WTC11 (cell line): ENCODE measurements at regions not wholly inside any gene's neighbourhood (a gene's known extent, or its start where the extent isn't known, plus 50 kb on each side); places are given as distances from the start of the nearest gene placed in this dataset.

ENCODE experiments used
- ATAC-seq: fragments of 200-7000 bp; cut with Tn5 transposase; 2 replicates; pipeline ENCODE4 v1.10.0; 2021; ENCODE audit warnings: mild to moderate bottlenecking, moderate library complexity
- CTCF ChIA-PET: fragments of 300-600 bp; sonication (Branson Sonifier 250); formaldehyde crosslinking; loops from one replicate; lab custom pipeline; 2021; ENCODE audit warnings: antibody characterized with exemption; lab: Charles Lee
- POLR2A ChIA-PET: fragments of 350-600 bp; sonication (Branson Sonifier 250); formaldehyde crosslinking; loops from one replicate; lab custom pipeline; 2021; ENCODE audit warnings: antibody characterized with exemption; lab: Charles Lee
- DNase-seq: peaks from one replicate; pipeline ENCODE4 v3.0.0; 2021; ENCODE audit warnings: low spot score
- H3K27ac Mint-ChIP-seq: 2 replicates; pipeline ENCODE4 v1.8.0; 2021; ENCODE audit warnings: mixed read lengths
- H3K27me3 Mint-ChIP-seq: 2 replicates; pipeline ENCODE4 v1.8.0; 2021; ENCODE audit warnings: low read depth, mild to moderate bottlenecking, moderate library complexity, mixed read lengths
- H3K36me3 Mint-ChIP-seq: 2 replicates; pipeline ENCODE4 v1.8.0; 2021; ENCODE audit warnings: mixed read lengths
- H3K4me1 Mint-ChIP-seq: 2 replicates; pipeline ENCODE4 v1.8.0; 2022; ENCODE audit warnings: mixed read lengths
- H3K4me3 Mint-ChIP-seq: 2 replicates; pipeline ENCODE4 v1.8.0; 2021; ENCODE audit warnings: mild to moderate bottlenecking, moderate library complexity, mixed read lengths
- H3K9me3 Mint-ChIP-seq: 2 replicates; pipeline ENCODE4 v1.8.0; 2021; ENCODE audit warnings: mixed read lengths
- ATF1 ChIP-seq: sonication (generic); formaldehyde crosslinking; IDR thresholded peaks from 2 replicates; pipeline ENCODE4 v1.8.1; 2023; ENCODE audit warnings: mild to moderate bottlenecking, moderate library complexity, missing genetic modification reagents
- CREM ChIP-seq: sonication (generic); formaldehyde crosslinking; IDR thresholded peaks from 2 replicates; pipeline ENCODE4 v1.8.1; 2022; ENCODE audit warnings: mild to moderate bottlenecking, missing genetic modification reagents, moderate library complexity
- FOXJ3 ChIP-seq: sonication (generic); formaldehyde crosslinking; IDR thresholded peaks from 2 replicates; pipeline ENCODE4 v1.9.0; 2021; ENCODE audit warnings: missing genetic modification reagents, mild to moderate bottlenecking, borderline replicate concordance
- HMGA2 ChIP-seq: fragments of 250-450 bp; sonication (Bioruptor Pico); IDR thresholded peaks from 2 replicates; pipeline ENCODE4 v1.4.0; 2021; ENCODE audit warnings: mild to moderate bottlenecking, moderate library complexity
- KAT7 ChIP-seq: sonication (generic); formaldehyde crosslinking; IDR thresholded peaks from 2 replicates; pipeline ENCODE4 v1.8.1; 2023; ENCODE audit warnings: missing genetic modification reagents, mild to moderate bottlenecking, borderline replicate concordance
- PRRX2 ChIP-seq: fragments of 250-450 bp; sonication (Bioruptor Pico); IDR thresholded peaks from 2 replicates; pipeline ENCODE4 v1.8.0; 2021; ENCODE audit warnings: mild to moderate bottlenecking
- SMAD4 ChIP-seq: sonication (generic); formaldehyde crosslinking; IDR thresholded peaks from 2 replicates; pipeline ENCODE4 v1.8.0; 2022; ENCODE audit warnings: mild to moderate bottlenecking, missing genetic modification reagents
- ZNF396 ChIP-seq: fragments of 250-450 bp; sonication (Bioruptor Pico); IDR thresholded peaks from 2 replicates; pipeline ENCODE4 v1.8.0; 2021; ENCODE audit warnings: mild to moderate bottlenecking, moderate library complexity, borderline replicate concordance
- TF ChIP-seq, protein P1 (sequence below): sonication (generic); formaldehyde crosslinking; IDR thresholded peaks from 2 replicates; pipeline ENCODE4 v1.8.0; 2022; ENCODE audit warnings: mild to moderate bottlenecking, missing genetic modification reagents
- TF ChIP-seq, protein P2 (sequence below): sonication (generic); formaldehyde crosslinking; IDR thresholded peaks from 2 replicates; pipeline ENCODE4 v1.8.1; 2022; ENCODE audit warnings: mild to moderate bottlenecking, moderate library complexity, missing genetic modification reagents
- TF ChIP-seq, protein P3 (sequence below): sonication (generic); formaldehyde crosslinking; IDR thresholded peaks from 2 replicates; pipeline ENCODE4 v1.8.1; 2023; ENCODE audit warnings: mild to moderate bottlenecking, missing genetic modification reagents, moderate library complexity
- TF ChIP-seq, protein P4 (sequence below): fragments of 250-450 bp; sonication (Bioruptor Pico); IDR thresholded peaks from 2 replicates; pipeline ENCODE4 v1.9.0; 2021; ENCODE audit warnings: mild to moderate bottlenecking, borderline replicate concordance
- TF ChIP-seq, protein P5 (sequence below): sonication (generic); formaldehyde crosslinking; IDR thresholded peaks from 2 replicates; pipeline ENCODE4 v1.8.1; 2022; ENCODE audit warnings: low read depth, mild to moderate bottlenecking, moderate library complexity, missing genetic modification reagents, borderline replicate concordance
- TF ChIP-seq, protein P6 (sequence below): sonication (generic); formaldehyde crosslinking; IDR thresholded peaks from 2 replicates; pipeline ENCODE4 v1.8.0; 2023; ENCODE audit warnings: mild to moderate bottlenecking, missing genetic modification reagents
- TF ChIP-seq, protein P7 (sequence below): sonication (generic); formaldehyde crosslinking; IDR thresholded peaks from 2 replicates; pipeline ENCODE4 v1.8.1; 2022; ENCODE audit warnings: missing genetic modification reagents, borderline replicate concordance

DNA sequence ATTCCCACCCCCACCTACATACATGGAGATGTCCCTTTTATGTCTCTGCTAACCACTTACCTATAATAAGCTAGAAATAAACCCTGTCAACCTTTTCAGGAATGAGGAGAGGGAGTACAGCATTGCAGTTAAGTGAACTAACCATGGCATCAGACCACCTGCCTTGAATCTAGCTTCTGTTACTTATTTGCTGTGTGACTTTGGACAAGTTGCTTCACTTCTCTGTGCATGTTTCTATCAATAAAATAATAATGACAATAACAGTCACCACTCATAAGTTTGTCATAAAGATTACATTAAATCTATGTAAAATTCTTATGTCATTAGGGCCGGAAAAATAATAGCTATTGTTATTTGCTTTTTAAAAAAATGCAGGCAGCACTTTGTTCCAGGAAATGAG, 881.1 kb upstream of the AUTS2 start:
- ATAC-seq (no peak), DNase-seq (no peak)
- Mint-ChIP-seq H3K9me3 (no peaks in the 10 kb centered on the region), H3K4me3 (no peak overlapping the region), H3K27me3 (no peaks in the 10 kb centered on the region), H3K27ac (no peak overlapping the region), H3K36me3 (no peaks in the 10 kb centered on the region), H3K4me1 (0 out of 2 replicates have a peak, but pooled peaks cover 2% of the 10 kb centered on the region)
- POLR2A ChIA-PET = interaction anchor here (0.6 kb wide), 1 partner anchor 18 kb away, joined by 4 read pairs; no protein-coding TSS in a partner anchor
- no peak for TF ChIP-seq HMGA2 (CRISPR knock-in tag)
- CTCF ChIA-PET = no interaction called here

DNA sequence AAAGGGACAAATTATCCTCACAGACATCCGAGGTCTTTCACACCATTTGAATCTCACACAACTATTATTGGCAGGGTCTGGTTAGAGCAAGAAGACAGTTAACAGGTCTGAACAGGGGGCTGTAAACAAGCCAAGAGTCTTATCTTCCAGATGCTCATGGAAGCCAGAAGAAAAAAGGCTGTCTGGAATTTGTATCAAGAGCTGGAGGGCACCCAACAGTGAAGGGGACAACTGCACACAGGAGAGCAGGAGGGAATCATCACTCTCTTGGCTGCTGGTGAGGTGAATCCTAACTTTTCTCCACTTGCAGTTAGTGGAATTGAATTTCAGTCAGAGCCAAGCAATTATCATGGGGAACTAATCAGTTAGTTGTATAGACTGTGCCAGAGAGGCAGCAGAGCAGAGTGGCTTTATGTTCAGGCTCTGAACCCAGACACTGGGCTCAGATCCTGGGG, 880.2 kb upstream of the AUTS2 start:
- Mint-ChIP-seq H3K27ac (no peak overlapping the region), H3K4me3 (no peak overlapping the region), H3K27me3 (no peaks in the 10 kb centered on the region)
- ATAC-seq = no peak
- TF ChIP-seq SMAD4 (CRISPR knock-in tag) (no peak), FOXJ3 (no peak)
- TF ChIP-seq, protein P1, sequence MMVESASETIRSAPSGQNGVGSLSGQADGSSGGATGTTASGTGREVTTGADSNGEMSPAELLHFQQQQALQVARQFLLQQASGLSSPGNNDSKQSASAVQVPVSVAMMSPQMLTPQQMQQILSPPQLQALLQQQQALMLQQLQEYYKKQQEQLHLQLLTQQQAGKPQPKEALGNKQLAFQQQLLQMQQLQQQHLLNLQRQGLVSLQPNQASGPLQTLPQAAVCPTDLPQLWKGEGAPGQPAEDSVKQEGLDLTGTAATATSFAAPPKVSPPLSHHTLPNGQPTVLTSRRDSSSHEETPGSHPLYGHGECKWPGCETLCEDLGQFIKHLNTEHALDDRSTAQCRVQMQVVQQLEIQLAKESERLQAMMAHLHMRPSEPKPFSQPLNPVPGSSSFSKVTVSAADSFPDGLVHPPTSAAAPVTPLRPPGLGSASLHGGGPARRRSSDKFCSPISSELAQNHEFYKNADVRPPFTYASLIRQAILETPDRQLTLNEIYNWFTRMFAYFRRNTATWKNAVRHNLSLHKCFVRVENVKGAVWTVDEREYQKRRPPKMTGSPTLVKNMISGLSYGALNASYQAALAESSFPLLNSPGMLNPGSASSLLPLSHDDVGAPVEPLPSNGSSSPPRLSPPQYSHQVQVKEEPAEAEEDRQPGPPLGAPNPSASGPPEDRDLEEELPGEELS (CRISPR knock-in tag) = no peak
- TF ChIP-seq, protein P2, sequence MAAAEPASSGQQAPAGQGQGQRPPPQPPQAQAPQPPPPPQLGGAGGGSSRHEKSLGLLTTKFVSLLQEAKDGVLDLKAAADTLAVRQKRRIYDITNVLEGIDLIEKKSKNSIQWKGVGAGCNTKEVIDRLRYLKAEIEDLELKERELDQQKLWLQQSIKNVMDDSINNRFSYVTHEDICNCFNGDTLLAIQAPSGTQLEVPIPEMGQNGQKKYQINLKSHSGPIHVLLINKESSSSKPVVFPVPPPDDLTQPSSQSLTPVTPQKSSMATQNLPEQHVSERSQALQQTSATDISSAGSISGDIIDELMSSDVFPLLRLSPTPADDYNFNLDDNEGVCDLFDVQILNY (CRISPR knock-in tag) = no peak
- TF ChIP-seq, all 79 proteins: peak for 0
- POLR2A ChIA-PET = no interaction called here
- peaks cover 4% of the 10 kb centered on the region for H3K4me1 Mint-ChIP-seq
- no peak for DNase-seq
- H3K36me3 Mint-ChIP-seq = no peaks in the 10 kb centered on the region
- CTCF ChIA-PET = no interaction called here
- H3K9me3 Mint-ChIP-seq = no peaks in the 10 kb centered on the region; the same call in 1 of the 2 replicates

DNA sequence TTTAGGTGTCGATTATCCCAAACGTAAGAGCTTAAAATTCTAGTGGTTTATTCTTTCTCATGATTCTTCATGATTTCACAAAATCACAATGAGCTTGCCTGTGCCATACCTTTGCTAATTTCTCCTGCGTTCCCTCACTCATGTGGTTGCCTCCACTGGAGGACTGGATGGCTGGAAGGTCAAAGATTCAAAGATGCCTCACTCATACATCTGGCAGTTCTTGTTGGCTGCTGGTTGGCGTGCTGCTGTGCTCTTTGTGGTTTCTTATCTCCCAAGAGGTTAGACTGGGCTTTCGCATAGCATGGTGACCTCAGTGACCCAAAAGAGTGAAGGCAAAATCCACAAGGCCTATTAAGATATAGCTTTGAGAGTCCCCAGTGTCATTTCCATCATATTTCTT, 877.6 kb upstream of the AUTS2 start:
- Mint-ChIP-seq H3K9me3 (no peaks in the 10 kb centered on the region; the same call in 1 of the 2 replicates), H3K27me3 (no peaks in the 10 kb centered on the region), H3K27ac (no peak overlapping the region), H3K36me3 (no peaks in the 10 kb centered on the region), H3K4me3 (no peak overlapping the region), H3K4me1 (peaks cover 8% of the 10 kb centered on the region)
- no peak for TF ChIP-seq CREM (CRISPR knock-in tag)
- TF ChIP-seq, protein P3, sequence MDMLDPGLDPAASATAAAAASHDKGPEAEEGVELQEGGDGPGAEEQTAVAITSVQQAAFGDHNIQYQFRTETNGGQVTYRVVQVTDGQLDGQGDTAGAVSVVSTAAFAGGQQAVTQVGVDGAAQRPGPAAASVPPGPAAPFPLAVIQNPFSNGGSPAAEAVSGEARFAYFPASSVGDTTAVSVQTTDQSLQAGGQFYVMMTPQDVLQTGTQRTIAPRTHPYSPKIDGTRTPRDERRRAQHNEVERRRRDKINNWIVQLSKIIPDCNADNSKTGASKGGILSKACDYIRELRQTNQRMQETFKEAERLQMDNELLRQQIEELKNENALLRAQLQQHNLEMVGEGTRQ (CRISPR knock-in tag) = no peak
- no peak for TF ChIP-seq KAT7 (CRISPR knock-in tag)
- TF ChIP-seq, protein P4, sequence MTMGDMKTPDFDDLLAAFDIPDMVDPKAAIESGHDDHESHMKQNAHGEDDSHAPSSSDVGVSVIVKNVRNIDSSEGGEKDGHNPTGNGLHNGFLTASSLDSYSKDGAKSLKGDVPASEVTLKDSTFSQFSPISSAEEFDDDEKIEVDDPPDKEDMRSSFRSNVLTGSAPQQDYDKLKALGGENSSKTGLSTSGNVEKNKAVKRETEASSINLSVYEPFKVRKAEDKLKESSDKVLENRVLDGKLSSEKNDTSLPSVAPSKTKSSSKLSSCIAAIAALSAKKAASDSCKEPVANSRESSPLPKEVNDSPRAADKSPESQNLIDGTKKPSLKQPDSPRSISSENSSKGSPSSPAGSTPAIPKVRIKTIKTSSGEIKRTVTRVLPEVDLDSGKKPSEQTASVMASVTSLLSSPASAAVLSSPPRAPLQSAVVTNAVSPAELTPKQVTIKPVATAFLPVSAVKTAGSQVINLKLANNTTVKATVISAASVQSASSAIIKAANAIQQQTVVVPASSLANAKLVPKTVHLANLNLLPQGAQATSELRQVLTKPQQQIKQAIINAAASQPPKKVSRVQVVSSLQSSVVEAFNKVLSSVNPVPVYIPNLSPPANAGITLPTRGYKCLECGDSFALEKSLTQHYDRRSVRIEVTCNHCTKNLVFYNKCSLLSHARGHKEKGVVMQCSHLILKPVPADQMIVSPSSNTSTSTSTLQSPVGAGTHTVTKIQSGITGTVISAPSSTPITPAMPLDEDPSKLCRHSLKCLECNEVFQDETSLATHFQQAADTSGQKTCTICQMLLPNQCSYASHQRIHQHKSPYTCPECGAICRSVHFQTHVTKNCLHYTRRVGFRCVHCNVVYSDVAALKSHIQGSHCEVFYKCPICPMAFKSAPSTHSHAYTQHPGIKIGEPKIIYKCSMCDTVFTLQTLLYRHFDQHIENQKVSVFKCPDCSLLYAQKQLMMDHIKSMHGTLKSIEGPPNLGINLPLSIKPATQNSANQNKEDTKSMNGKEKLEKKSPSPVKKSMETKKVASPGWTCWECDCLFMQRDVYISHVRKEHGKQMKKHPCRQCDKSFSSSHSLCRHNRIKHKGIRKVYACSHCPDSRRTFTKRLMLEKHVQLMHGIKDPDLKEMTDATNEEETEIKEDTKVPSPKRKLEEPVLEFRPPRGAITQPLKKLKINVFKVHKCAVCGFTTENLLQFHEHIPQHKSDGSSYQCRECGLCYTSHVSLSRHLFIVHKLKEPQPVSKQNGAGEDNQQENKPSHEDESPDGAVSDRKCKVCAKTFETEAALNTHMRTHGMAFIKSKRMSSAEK (CRISPR knock-in tag) = no peak
- TF ChIP-seq ATF1 (CRISPR knock-in tag) = no peak
- TF ChIP-seq ZNF396 = no peak
- TF ChIP-seq, protein P5, sequence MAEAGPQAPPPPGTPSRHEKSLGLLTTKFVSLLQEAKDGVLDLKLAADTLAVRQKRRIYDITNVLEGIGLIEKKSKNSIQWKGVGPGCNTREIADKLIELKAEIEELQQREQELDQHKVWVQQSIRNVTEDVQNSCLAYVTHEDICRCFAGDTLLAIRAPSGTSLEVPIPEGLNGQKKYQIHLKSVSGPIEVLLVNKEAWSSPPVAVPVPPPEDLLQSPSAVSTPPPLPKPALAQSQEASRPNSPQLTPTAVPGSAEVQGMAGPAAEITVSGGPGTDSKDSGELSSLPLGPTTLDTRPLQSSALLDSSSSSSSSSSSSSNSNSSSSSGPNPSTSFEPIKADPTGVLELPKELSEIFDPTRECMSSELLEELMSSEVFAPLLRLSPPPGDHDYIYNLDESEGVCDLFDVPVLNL (CRISPR knock-in tag) = no peak
- TF ChIP-seq, protein P6, sequence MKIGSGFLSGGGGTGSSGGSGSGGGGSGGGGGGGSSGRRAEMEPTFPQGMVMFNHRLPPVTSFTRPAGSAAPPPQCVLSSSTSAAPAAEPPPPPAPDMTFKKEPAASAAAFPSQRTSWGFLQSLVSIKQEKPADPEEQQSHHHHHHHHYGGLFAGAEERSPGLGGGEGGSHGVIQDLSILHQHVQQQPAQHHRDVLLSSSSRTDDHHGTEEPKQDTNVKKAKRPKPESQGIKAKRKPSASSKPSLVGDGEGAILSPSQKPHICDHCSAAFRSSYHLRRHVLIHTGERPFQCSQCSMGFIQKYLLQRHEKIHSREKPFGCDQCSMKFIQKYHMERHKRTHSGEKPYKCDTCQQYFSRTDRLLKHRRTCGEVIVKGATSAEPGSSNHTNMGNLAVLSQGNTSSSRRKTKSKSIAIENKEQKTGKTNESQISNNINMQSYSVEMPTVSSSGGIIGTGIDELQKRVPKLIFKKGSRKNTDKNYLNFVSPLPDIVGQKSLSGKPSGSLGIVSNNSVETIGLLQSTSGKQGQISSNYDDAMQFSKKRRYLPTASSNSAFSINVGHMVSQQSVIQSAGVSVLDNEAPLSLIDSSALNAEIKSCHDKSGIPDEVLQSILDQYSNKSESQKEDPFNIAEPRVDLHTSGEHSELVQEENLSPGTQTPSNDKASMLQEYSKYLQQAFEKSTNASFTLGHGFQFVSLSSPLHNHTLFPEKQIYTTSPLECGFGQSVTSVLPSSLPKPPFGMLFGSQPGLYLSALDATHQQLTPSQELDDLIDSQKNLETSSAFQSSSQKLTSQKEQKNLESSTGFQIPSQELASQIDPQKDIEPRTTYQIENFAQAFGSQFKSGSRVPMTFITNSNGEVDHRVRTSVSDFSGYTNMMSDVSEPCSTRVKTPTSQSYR (CRISPR knock-in tag) = no peak
- TF ChIP-seq, protein P7, sequence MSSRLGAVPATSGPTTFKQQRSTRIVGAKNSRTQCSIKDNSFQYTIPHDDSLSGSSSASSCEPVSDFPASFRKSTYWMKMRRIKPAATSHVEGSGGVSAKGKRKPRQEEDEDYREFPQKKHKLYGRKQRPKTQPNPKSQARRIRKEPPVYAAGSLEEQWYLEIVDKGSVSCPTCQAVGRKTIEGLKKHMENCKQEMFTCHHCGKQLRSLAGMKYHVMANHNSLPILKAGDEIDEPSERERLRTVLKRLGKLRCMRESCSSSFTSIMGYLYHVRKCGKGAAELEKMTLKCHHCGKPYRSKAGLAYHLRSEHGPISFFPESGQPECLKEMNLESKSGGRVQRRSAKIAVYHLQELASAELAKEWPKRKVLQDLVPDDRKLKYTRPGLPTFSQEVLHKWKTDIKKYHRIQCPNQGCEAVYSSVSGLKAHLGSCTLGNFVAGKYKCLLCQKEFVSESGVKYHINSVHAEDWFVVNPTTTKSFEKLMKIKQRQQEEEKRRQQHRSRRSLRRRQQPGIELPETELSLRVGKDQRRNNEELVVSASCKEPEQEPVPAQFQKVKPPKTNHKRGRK (CRISPR knock-in tag) = no peak
- no peak for TF ChIP-seq PRRX2
- no peak for TF ChIP-seq SMAD4 (CRISPR knock-in tag)
- DNase-seq (no peak), ATAC-seq (no peak)
- POLR2A ChIA-PET = no interaction called here
- CTCF ChIA-PET = no interaction called here
